M059J (cell line): ENCODE measurements at regions not wholly inside any gene's neighbourhood (a gene's known extent, or its start where the extent isn't known, plus 50 kb on each side); places are given as distances from the start of the nearest gene placed in this dataset.

Experiments used
- DNase-seq: peaks from one replicate; pipeline ENCODE4 v3.0.0-alpha.2; 2012; ENCODE audit warnings: low read depth

- no peak for DNase-seq
Observed at GRCh38 chr7:81366546-81366945, 403.3 kb downstream of the HGF start.

DNA sequence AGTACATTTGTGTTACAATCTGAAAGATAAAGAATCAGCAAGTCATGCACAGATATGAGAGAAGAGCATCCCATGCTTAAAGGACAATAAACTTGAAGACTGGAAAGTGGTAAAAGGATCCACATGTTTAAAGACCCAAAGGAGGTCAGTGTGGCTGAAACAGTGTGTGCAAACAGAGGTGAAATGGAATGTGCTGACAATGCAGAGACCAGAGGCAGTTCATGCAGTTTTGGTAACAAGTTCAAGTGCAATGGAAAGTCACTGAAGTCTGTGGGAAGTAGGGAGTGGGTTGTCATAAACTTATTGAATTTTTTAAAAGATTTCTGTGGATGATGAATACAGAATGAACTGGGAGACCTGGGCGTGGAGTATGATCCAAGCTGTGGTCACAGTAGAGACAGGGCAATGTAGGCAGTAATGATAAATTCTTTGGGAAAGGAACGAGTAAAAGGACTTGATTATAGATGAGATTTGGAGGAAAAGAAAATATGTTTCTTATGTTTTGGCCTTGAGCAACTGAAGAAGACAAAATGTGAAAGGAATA is 408.0 kb downstream of the HGF start:
- DNase-seq: peak; percentile 34

DNA sequence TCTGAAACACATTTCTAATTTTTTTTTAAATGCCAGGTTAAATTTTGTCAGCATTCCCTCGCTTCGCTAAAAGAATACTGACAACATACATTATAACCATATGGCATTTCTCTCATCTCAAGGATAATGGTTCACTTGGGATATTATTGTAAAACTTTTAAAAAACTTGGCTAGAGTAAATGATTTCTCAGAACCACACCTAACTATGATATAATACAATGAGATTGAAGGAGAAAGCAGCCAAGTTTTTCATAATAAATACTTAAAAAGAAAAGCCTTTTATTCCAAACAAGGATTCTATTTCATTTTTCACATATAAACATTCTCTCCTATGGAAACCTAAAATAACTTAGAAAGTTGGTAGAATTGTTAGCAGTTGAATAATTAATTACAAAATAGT is 413.9 kb downstream of the HGF start:
- DNase-seq: no peak

GRCh38 chr7:81349044-81349443 is 420.8 kb downstream of the HGF start:
- peak; percentile 37 for DNase-seq

- DNase-seq: peak; percentile 11
Observed at GRCh38 chr7:81339946-81340345, 421.1 kb upstream of the SEMA3C start.

DNA sequence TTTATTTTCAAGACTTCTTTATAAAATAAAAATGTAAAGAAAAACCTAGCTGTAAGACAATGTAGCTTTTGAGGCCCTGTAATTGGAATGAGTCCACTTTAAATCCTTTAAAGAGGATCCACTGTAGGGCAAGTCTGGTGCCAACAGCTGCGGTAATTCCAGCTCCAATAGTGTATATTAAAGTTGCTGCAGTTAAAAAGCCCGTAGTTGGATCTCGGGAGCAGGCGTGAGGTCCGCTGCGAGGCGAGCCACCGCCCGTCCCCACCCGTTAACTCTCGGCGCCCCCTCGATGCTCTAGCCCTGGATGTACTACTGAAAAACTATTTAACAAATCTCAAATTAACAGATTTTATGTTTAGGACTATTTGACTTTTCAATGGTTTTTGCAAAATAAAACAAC is 414.7 kb upstream of the SEMA3C start:
- DNase-seq: no peak

GRCh38 chr7:81333004-81333403 is 414.2 kb upstream of the SEMA3C start:
- peak; percentile 69 for DNase-seq

DNA sequence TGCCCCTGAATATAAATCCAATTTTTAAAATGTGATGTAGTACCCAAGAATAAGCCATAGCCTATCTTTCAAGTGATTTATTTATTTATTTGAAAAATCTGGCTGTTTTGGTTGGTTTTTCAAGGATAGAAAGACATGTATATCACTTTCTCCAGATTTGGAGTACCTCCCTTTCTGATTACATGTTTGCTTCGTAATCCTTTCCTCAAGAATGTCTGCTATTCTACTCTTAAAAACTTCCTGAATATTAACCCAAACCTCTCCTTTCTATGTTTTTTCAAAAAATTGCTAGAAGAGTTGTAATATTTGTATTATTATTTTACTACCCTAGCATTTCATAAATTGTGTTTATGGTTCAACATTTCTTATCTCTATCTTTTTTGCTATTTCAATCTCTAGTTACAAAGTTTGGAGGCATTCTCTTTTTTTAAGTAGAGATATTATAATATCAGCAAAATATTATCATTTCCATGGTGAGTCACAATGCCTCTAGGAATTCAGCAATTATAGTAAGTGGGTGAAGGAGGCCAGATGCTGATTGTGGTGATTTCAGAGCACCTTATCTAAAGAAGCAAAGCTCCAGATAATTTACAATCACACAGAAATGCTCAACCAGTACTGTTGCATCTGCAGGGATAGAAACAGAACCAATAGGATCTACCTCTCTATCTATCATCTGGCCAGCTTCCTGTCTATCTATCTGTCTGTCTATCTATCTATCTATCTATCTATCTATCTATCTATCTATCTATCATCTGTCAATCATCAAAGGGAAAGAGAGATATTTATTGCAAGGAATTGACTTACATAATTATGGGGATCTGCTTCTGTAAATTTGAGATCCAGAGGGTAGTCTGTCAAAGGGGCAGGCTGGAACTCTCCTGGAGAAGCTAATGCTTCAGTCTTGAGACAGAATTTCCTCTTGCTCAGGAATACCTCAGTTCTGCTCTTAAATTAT is 412.5 kb upstream of the SEMA3C start:
- peak; percentile 15 for DNase-seq

DNA sequence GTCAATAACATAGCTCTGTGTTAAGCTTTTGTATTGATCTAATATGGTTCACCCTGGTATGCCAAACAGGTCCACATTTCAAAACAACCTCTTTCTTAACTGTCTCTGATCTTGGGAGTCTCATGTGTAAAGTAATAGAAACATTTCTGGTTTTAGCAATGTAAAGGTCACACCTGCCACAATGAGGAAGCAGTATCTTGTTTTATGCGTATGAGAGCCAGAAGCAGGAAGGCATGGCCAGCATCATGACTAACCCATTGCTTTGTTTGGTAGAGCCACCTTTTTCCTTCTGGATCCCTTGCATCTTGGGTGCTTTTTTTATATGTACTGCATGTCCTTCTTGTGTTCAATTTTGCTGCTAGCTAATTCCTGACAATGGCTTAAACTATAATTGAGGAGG is 411.3 kb upstream of the SEMA3C start:
- no peak for DNase-seq

GRCh38 chr7:81327468-81328266 is 408.8 kb upstream of the SEMA3C start:
- DNase-seq: peak; percentile 22

DNA sequence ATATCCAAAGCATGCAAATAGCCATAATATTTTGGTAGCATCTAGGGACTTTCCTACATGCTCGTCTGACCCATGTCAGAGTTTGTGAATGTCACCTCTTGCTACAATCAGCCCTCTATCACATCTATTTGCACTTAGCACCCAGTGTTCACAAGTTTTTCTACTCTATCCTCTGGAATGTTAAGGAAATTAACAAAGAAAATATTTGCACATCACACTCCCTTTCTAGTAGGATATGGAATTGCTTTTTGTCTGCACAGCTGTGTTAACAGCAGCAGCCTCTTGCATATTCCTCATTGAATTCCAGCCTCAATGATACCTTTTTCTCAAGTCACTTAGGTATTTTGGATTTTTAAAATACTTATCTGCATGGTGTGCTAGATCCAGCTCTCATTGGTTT is 403.1 kb upstream of the SEMA3C start:
- no peak for DNase-seq

DNA sequence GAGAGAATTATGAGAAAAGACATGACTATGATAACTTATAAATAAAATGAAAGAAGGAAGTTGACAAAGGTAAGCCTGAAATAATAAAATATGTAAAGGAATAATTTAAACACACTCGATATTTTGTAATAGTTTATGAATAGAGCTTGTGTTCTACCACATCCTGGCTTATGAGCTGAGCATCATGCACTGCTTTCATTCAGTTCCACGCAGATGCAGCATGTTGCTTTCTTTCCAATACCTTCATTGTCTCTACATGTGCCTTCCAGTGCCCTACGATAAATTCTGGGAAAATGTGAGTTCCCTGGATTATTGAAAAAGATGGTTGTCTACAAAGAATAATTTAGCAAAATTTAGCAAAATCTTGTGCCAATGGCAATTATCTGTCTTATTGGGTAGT is 398.9 kb upstream of the SEMA3C start:
- DNase-seq: no peak

DNA sequence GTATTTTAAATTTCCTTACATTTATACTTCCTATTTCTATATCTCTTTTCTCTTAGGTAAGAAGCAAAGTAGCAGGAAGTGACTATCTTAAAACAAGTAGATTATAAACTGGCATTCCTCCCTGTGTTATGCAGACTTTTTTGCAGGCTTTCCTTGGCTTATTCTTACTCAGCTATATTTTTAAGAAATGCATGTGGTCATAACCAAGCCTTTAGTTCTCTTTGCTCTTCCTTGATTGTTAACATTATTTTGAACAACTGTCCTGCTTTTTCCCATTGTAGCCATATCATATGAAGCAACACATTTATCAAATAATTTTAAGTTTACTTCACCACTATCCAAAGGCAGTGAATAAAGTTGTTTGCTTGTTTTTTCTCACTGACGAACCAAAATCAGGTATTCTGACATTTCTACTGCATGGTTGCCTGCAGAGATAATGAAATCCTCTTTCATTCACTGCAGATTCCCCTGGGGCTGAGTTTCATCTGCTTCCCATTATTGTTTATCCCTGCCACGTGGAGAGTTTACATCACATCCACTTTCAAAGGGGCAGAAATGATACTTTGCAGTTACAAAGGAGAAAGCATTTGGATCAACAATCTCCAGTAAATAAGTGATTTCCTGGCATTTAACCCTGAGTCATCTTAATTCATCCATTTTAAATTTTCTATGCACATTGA is 389.9 kb upstream of the SEMA3C start:
- DNase-seq: peak; percentile 37

DNA sequence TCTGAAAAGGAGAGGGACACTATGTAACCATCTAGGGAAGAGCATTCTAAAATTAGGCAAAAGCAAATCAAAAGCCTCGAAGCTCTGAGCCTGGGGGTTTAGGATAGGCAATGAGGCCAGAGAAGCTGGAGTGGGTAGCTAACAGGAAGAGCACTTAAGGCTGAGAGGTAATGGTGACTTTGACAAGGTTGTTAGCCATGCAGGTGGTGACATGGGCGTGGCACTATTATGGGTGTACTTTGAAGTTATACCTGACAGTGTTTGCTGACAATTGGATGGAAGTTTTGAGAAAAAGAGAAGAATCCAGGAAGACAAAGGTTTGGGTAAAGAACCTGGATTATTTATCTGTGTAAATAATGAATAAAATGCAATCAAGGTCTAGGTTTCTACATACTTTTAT is 383.0 kb upstream of the SEMA3C start:
- no peak for DNase-seq

GRCh38 chr7:81300753-81301152 is 381.9 kb upstream of the SEMA3C start:
- DNase-seq: peak; percentile 9

DNA sequence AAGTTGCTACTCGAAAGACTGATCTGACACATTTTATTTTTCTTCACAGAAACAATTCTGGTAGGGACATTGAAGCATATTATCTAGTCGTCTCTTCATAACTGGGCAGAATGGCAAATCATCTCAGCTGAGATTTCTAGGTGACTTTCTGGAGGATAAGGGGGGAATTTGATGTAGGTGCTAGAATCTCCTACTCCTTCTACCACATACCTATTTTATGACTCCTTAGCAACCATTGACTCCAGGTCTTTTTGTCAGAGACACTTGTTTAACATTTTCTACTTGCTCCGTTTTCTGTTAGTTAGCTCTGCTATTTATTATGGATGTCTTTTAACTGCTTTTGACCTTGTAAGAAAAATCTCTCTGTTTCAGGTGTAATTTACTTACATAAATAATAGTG is 380.9 kb upstream of the SEMA3C start:
- peak; percentile 52 for DNase-seq

- DNase-seq: peak; percentile 96
Observed at GRCh38 chr7:81298951-81299666, 380.3 kb upstream of the SEMA3C start.

GRCh38 chr7:81297317-81297716 is 378.5 kb upstream of the SEMA3C start:
- DNase-seq: no peak

- no peak for DNase-seq
Observed at GRCh38 chr7:81296726-81297125, 377.9 kb upstream of the SEMA3C start.

GRCh38 chr7:81294897-81295515 is 376.2 kb upstream of the SEMA3C start:
- DNase-seq: no peak

GRCh38 chr7:81293806-81294205 is 375.0 kb upstream of the SEMA3C start:
- DNase-seq: no peak
